ENCODE measurements at regions not wholly inside any gene's neighbourhood (a gene's known extent, or its start where the extent isn't known, plus 50 kb on each side); places are given as distances from the start of the nearest gene placed in this dataset.

DNA sequence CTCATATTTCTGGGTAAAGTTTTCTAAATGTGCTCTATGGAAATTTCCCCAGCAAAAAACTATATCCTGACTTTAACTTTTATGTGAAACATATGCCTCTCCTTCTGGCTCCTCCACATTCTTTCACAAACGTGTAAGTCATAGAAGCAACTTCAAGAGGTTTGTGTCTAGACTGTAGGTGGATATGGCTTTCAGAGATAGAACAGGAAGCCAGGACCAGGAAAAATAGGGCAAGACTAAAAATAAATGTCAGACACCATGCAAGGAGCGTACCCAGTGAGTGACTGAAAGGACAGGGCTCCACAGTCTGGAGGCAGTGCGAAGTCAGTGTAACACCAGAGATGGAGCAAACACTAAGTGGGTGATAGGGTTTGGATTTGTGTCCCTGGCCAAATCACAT, 240.7 kb downstream of the COX7C start:
- TF ChIP-seq CTCF (IDR thresholded peaks at IDR 0.05; ENCODE audit: low read depth, low read length): no peak
- H3K9me3 ChIP-seq: no peaks in the 10 kb centered on the region

GRCh38 chr5:86861512-86861911, 243.8 kb downstream of the COX7C start:
- H3K4me3 ChIP-seq (ENCODE audit: low read depth, low read length): no peak overlapping the region
- no peaks in the 10 kb centered on the region for H3K4me1 ChIP-seq
- H3K36me3 ChIP-seq: no peaks in the 10 kb centered on the region
- TF ChIP-seq CTCF (IDR thresholded peaks at IDR 0.05; ENCODE audit: low read depth, low read length): no peak
- H3K9me3 ChIP-seq: no peaks in the 10 kb centered on the region
- no peaks in the 10 kb centered on the region for H3K27me3 ChIP-seq
- no peak for DNase-seq

More for the DNA sequence above, 240.7 kb downstream of the COX7C start:
- no peaks in the 10 kb centered on the region for H3K27me3 ChIP-seq
- H3K36me3 ChIP-seq: no peaks in the 10 kb centered on the region
- DNase-seq: no peak
- H3K4me3 ChIP-seq (ENCODE audit: low read depth, low read length): no peak overlapping the region
- H3K4me1 ChIP-seq: no peaks in the 10 kb centered on the region

- no peak for DNase-seq
- no peak for TF ChIP-seq CTCF (IDR thresholded peaks at IDR 0.05; ENCODE audit: low read depth, low read length)
- H3K4me3 ChIP-seq (ENCODE audit: low read depth, low read length): no peak overlapping the region
- no peaks in the 10 kb centered on the region for H3K36me3 ChIP-seq
- H3K27me3 ChIP-seq: no peaks in the 10 kb centered on the region
- no peaks in the 10 kb centered on the region for H3K4me1 ChIP-seq
- no peaks in the 10 kb centered on the region for H3K9me3 ChIP-seq
Measured at GRCh38 chr5:86862093-86862492, 244.4 kb downstream of the COX7C start.

- Histone ChIP-seq H3K4me1 (no peaks in the 10 kb centered on the region), H3K36me3 (no peaks in the 10 kb centered on the region), H3K27me3 (no peaks in the 10 kb centered on the region), H3K4me3 (ENCODE audit: low read depth, low read length) (no peak overlapping the region), H3K9me3 (no peaks in the 10 kb centered on the region)
- DNase-seq: no peak
- no peak for TF ChIP-seq CTCF (IDR thresholded peaks at IDR 0.05; ENCODE audit: low read depth, low read length)
Measured at GRCh38 chr5:86864051-86864450, 246.3 kb downstream of the COX7C start.

- Histone ChIP-seq H3K4me3 (ENCODE audit: low read depth, low read length) (no peak overlapping the region), H3K9me3 (no peaks in the 10 kb centered on the region), H3K4me1 (no peaks in the 10 kb centered on the region), H3K36me3 (no peaks in the 10 kb centered on the region), H3K27me3 (no peaks in the 10 kb centered on the region)
- no peak for DNase-seq
- TF ChIP-seq CTCF (IDR thresholded peaks at IDR 0.05; ENCODE audit: low read depth, low read length): no peak
Measured at GRCh38 chr5:86865256-86865785, 247.6 kb downstream of the COX7C start.

DNA sequence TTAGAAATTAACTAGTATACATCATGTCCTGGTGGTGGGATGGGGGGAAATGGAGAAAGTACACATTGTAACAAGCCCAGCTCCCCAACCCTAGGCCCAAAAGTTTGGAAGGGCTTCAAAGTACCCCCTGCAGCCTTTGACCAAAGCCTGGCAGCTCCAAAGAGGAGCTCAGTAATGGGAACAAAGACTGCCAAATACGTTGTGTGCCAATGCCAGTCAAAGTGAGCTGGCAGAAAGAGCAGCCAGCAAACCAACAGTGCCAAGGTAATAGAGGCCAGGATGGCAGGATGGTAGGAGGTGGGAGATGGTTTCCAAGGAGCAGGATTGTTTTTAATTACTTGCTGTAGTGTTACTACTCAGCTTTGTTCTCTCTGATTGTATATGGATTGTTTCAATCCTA, 248.3 kb downstream of the COX7C start:
- TF ChIP-seq CTCF (IDR thresholded peaks at IDR 0.05; ENCODE audit: low read depth, low read length): no peak
- DNase-seq: no peak
- Histone ChIP-seq H3K4me3 (ENCODE audit: low read depth, low read length) (no peak overlapping the region), H3K36me3 (no peaks in the 10 kb centered on the region), H3K4me1 (no peaks in the 10 kb centered on the region), H3K9me3 (no peaks in the 10 kb centered on the region), H3K27me3 (no peaks in the 10 kb centered on the region)
